ENCODE measurements at regions not wholly inside any gene's neighbourhood (a gene's known extent, or its start where the extent isn't known, plus 50 kb on each side); places are given as distances from the start of the nearest gene placed in this dataset.

DNA sequence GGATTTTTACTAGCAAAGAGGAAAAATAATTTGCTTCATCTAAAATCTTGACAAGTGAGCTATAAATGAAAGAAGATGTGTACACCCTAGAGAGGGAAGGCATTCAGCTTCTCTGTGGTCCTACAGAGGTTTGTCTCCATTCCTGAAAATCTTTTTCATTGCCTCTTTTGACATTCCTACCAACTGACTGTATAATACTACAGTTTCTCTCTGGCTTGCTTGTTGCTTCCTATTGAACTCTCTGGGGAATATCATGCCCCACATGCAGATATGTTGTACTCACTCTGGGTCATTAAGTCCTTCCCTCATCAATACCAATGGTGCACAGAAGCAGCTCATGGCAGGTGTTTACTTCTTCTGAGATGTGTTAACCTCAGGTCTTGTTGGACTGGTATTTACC lies 371.2 kb upstream of the PLXNA2 start:
- ChIA-PET CTCF (interaction anchor here (0.8 to 1.1 kb wide), 2 partner anchors 11 to 37 kb away, joined by 3 to 4 read pairs; no protein-coding TSS in a partner anchor), POLR2A (no interaction called here)
- Histone ChIP-seq H3K4me1 (ENCODE audit: control insufficient read depth, insufficient read depth, low read length) (no peaks in the 10 kb centered on the region), H3K36me3 (ENCODE audit: control insufficient read depth in 2 of 2, insufficient read depth in 1 of 2, low read length in 2 of 2) (no peaks in the 10 kb centered on the region), H3K9me3 (ENCODE audit: control insufficient read depth, insufficient read depth, low read depth, low read length) (no peaks in the 10 kb centered on the region), H3K4me3 (ENCODE audit: low read depth, low read length) (no peak overlapping the region), H3K27ac (ENCODE audit: extremely low read depth, low read depth, low read length) (no peak overlapping the region)
- no peak for TF ChIP-seq ZNF837 (tag by site-specific recombination; IDR thresholded peaks at IDR 0.05)
- TF ChIP-seq RBAK (tag by site-specific recombination; IDR thresholded peaks at IDR 0.05) = no peak
- no peak for TF ChIP-seq GLI4 (tag by site-specific recombination; IDR thresholded peaks at IDR 0.05)
- no peak for TF ChIP-seq BCL11B (tag by site-specific recombination; IDR thresholded peaks at IDR 0.05; ENCODE audit: low read depth)
- no peak for TF ChIP-seq ZNF121 (tag by site-specific recombination; IDR thresholded peaks at IDR 0.05)
- TF ChIP-seq OVOL3 (tag by site-specific recombination; IDR thresholded peaks at IDR 0.05) = no peak
- TF ChIP-seq ZNF596 (tag by site-specific recombination; IDR thresholded peaks at IDR 0.05) = no peak
- TF ChIP-seq ZNF658 (tag by site-specific recombination; IDR thresholded peaks at IDR 0.05) = no peak
- TF ChIP-seq, protein P1, sequence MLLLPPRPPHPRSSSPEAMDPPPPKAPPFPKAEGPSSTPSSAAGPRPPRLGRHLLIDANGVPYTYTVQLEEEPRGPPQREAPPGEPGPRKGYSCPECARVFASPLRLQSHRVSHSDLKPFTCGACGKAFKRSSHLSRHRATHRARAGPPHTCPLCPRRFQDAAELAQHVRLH (tag by site-specific recombination; IDR thresholded peaks at IDR 0.05) = no peak
- TF ChIP-seq ZBTB1 (tag by site-specific recombination; IDR thresholded peaks at IDR 0.05) = no peak
- no peak for TF ChIP-seq ZNF404 (tag by site-specific recombination; IDR thresholded peaks at IDR 0.05)
- no peak for TF ChIP-seq ZNF510 (tag by site-specific recombination; IDR thresholded peaks at IDR 0.05; ENCODE audit: insufficient replicate concordance)
- TF ChIP-seq ZIC2 (tag by site-specific recombination; IDR thresholded peaks at IDR 0.05) = no peak
- no peak for TF ChIP-seq ZNF146 (tag by site-specific recombination; IDR thresholded peaks at IDR 0.05)
- TF ChIP-seq SCRT2 (tag by site-specific recombination; IDR thresholded peaks at IDR 0.05) = no peak

DNA sequence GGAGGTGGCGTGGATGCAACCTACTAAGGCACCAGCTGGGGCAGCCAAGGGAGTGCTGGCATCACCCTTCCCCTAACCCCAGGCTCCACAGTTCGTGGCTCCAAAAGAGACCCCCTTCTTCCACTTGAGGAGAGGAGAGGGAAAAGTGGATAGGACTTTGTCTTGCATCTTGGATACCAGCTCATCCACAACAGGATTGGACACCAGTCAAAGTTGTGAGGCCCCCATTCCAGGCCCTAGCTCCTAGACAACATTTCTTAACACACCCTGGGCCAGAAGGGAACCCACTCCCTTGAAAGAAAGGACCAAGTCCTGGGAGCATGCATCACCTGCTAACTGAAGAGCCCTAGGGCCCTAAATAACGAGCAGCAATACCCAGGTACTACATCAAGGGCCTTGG lies 372.6 kb upstream of the PLXNA2 start:
- Histone ChIP-seq H3K4me3 (ENCODE audit: low read depth, low read length) (no peak overlapping the region), H3K4me1 (ENCODE audit: control insufficient read depth, insufficient read depth, low read length) (no peaks in the 10 kb centered on the region), H3K27ac (ENCODE audit: extremely low read depth, low read depth, low read length) (no peak overlapping the region), H3K9me3 (ENCODE audit: control insufficient read depth, insufficient read depth, low read depth, low read length) (no peaks in the 10 kb centered on the region), H3K36me3 (ENCODE audit: control insufficient read depth in 2 of 2, insufficient read depth in 1 of 2, low read length in 2 of 2) (no peaks in the 10 kb centered on the region)
- POLR2A ChIA-PET = no interaction called here
- CTCF ChIA-PET = interaction anchor here (0.6 kb wide), 1 partner anchor 32 kb away, joined by 3 read pairs; no protein-coding TSS in a partner anchor
- no peak for TF ChIP-seq ZNF501 (tag by site-specific recombination; IDR thresholded peaks at IDR 0.05)
- TF ChIP-seq ZBTB17 (tag by site-specific recombination; IDR thresholded peaks at IDR 0.05) = no peak
- TF ChIP-seq IKZF3 (tag by site-specific recombination; IDR thresholded peaks at IDR 0.05) = no peak
- no peak for TF ChIP-seq ZBTB20 (tag by site-specific recombination; IDR thresholded peaks at IDR 0.05)
- TF ChIP-seq ZNF292 (tag by site-specific recombination; IDR thresholded peaks at IDR 0.05; ENCODE audit: borderline replicate concordance, low read depth) = no peak
- TF ChIP-seq, protein P2, sequence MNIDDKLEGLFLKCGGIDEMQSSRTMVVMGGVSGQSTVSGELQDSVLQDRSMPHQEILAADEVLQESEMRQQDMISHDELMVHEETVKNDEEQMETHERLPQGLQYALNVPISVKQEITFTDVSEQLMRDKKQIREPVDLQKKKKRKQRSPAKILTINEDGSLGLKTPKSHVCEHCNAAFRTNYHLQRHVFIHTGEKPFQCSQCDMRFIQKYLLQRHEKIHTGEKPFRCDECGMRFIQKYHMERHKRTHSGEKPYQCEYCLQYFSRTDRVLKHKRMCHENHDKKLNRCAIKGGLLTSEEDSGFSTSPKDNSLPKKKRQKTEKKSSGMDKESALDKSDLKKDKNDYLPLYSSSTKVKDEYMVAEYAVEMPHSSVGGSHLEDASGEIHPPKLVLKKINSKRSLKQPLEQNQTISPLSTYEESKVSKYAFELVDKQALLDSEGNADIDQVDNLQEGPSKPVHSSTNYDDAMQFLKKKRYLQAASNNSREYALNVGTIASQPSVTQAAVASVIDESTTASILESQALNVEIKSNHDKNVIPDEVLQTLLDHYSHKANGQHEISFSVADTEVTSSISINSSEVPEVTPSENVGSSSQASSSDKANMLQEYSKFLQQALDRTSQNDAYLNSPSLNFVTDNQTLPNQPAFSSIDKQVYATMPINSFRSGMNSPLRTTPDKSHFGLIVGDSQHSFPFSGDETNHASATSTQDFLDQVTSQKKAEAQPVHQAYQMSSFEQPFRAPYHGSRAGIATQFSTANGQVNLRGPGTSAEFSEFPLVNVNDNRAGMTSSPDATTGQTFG (tag by site-specific recombination; IDR thresholded peaks at IDR 0.05; ENCODE audit: borderline replicate concordance) = no peak
- TF ChIP-seq, protein P3, sequence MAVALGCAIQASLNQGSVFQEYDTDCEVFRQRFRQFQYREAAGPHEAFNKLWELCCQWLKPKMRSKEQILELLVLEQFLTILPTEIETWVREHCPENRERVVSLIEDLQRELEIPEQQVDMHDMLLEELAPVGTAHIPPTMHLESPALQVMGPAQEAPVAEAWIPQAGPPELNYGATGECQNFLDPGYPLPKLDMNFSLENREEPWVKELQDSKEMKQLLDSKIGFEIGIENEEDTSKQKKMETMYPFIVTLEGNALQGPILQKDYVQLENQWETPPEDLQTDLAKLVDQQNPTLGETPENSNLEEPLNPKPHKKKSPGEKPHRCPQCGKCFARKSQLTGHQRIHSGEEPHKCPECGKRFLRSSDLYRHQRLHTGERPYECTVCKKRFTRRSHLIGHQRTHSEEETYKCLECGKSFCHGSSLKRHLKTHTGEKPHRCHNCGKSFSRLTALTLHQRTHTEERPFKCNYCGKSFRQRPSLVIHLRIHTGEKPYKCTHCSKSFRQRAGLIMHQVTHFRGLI (tag by site-specific recombination; IDR thresholded peaks at IDR 0.05) = no peak
- no peak for TF ChIP-seq ZNF302 (tag by site-specific recombination; IDR thresholded peaks at IDR 0.05; ENCODE audit: low read depth)
- TF ChIP-seq MYNN (tag by site-specific recombination; IDR thresholded peaks at IDR 0.05; ENCODE audit: borderline replicate concordance) = no peak
- TF ChIP-seq GLIS2 (tag by site-specific recombination; IDR thresholded peaks at IDR 0.05) = no peak
- no peak for TF ChIP-seq ZNF146 (tag by site-specific recombination; IDR thresholded peaks at IDR 0.05)
